ENCODE measurements at regions not wholly inside any gene's neighbourhood (a gene's known extent, or its start where the extent isn't known, plus 50 kb on each side); places are given as distances from the start of the nearest gene placed in this dataset.

DNA sequence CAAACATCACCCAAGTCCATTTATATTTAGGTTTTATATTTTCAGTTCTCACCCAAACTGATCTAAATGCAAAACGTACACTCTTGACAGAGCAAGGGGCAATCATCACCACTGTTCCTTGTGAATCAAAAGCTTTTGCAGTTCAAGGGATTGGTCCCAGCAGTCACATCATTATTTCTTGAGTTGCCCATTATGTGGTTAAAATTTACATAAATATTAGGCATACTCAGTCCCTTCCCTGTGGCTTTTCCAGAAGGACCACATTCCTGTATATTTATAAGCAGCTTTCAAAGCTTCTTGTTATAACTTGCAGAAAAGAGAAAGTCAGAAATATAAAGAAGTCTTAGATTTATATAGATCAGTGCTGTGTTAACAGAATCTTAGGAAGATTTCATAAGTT, 224.4 kb downstream of the CLCN4 start:
- TF ChIP-seq EP300 (IDR thresholded peaks at IDR 0.05) = no peak
- TF ChIP-seq, protein P1, sequence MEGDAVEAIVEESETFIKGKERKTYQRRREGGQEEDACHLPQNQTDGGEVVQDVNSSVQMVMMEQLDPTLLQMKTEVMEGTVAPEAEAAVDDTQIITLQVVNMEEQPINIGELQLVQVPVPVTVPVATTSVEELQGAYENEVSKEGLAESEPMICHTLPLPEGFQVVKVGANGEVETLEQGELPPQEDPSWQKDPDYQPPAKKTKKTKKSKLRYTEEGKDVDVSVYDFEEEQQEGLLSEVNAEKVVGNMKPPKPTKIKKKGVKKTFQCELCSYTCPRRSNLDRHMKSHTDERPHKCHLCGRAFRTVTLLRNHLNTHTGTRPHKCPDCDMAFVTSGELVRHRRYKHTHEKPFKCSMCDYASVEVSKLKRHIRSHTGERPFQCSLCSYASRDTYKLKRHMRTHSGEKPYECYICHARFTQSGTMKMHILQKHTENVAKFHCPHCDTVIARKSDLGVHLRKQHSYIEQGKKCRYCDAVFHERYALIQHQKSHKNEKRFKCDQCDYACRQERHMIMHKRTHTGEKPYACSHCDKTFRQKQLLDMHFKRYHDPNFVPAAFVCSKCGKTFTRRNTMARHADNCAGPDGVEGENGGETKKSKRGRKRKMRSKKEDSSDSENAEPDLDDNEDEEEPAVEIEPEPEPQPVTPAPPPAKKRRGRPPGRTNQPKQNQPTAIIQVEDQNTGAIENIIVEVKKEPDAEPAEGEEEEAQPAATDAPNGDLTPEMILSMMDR (IDR thresholded peaks at IDR 0.05) = no peak
- TF ChIP-seq POLR2A (IDR thresholded peaks at IDR 0.05) = no peak
- no peak for TF ChIP-seq POLR2AphosphoS5 (IDR thresholded peaks at IDR 0.05)

DNA sequence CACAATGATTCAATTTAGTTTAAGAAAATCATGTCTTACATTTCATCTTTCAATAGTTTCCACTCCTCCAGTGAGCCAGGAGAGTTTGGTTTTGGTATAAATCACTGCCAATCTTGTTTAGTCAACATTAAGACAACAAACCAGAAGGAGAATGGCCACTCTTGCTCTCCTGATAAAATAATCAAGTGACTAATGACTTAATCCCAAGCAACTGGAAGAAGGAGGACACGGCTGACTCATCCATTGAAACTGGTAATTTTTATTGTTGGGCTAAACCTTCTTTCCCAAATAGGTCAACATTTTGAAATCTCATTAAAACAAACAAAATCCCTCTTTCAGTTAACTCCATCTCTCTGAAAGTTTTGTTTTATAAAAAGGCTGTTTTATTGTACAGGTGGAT, 230.2 kb downstream of the CLCN4 start:
- TF ChIP-seq, protein P1 (IDR thresholded peaks at IDR 0.05) = no peak
- no peak for TF ChIP-seq EP300 (IDR thresholded peaks at IDR 0.05)
- TF ChIP-seq POLR2A (IDR thresholded peaks at IDR 0.05) = no peak
- no peak for TF ChIP-seq POLR2AphosphoS5 (IDR thresholded peaks at IDR 0.05)
- Histone ChIP-seq H3K36me3 (no peaks in the 10 kb centered on the region), H3K27ac (no peak overlapping the region), H3K4me3 (no peak overlapping the region), H3K4me1 (no peaks in the 10 kb centered on the region), H3K9me3 (no peaks in the 10 kb centered on the region), H3K27me3 (no peaks in the 10 kb centered on the region)
- 0 to 62% (median 27%) methylated on average over 1 of the region's 1 CpG for WGBS, 5 donors
- intact Hi-C loops (cut with DNase I; ENCODE audit: low total_unique reads) = no loop called here
- DNase-seq = no peak

More for the DNA sequence above, 224.4 kb downstream of the CLCN4 start:
- Histone ChIP-seq H3K9me3 (peaks cover 0 to 18% (median 8%) of the 10 kb centered on the region in 4 donors), H3K27ac (no peak overlapping the region), H3K4me1 (no peaks in the 10 kb centered on the region), H3K36me3 (no peaks in the 10 kb centered on the region), H3K27me3 (no peaks in the 10 kb centered on the region), H3K4me3 (no peak overlapping the region)
- 48 to 77% (median 73%) methylated on average over 1 of the region's 1 CpG for WGBS, 5 donors
- no peak for DNase-seq
- intact Hi-C loops (cut with DNase I; ENCODE audit: low total_unique reads) = no loop called here

DNA sequence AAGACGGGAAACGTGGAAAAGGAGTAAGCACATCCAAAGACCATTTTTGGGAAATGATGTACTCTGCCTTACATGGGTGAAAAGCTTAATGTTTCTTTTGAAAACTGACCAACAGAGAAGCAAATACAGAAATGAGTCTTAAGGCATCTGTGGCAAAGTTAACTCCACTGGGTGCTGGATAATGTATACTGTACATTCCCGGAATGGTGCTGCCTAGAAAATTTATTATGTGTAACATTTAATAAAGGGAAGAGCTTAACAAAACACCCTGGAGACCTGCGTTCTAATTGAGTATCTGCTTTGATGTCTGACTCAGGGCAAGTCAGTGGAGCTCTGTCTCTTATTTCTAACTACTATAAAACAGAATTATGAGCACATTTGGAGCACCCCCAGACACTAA, 230.2 kb downstream of the MID1 start:
- no peaks in the 10 kb centered on the region for H3K9me3 ChIP-seq
- intact Hi-C loops (cut with DNase I; ENCODE audit: low total_unique reads) = no loop called here
- no peak overlapping the region for H3K27ac ChIP-seq
- H3K27me3 ChIP-seq = no peaks in the 10 kb centered on the region
- WGBS, 5 donors = 56 to 67% (median 63%) methylated on average over 4 of the region's 4 CpGs
- no peak overlapping the region for H3K4me3 ChIP-seq
- no peaks in the 10 kb centered on the region for H3K4me1 ChIP-seq
- DNase-seq = no peak
- no peaks in the 10 kb centered on the region for H3K36me3 ChIP-seq
- TF ChIP-seq POLR2A (IDR thresholded peaks at IDR 0.05) = no peak
- TF ChIP-seq EP300 (IDR thresholded peaks at IDR 0.05) = no peak
- TF ChIP-seq, protein P1 (IDR thresholded peaks at IDR 0.05) = no peak
- TF ChIP-seq POLR2AphosphoS5 (IDR thresholded peaks at IDR 0.05) = no peak

DNA sequence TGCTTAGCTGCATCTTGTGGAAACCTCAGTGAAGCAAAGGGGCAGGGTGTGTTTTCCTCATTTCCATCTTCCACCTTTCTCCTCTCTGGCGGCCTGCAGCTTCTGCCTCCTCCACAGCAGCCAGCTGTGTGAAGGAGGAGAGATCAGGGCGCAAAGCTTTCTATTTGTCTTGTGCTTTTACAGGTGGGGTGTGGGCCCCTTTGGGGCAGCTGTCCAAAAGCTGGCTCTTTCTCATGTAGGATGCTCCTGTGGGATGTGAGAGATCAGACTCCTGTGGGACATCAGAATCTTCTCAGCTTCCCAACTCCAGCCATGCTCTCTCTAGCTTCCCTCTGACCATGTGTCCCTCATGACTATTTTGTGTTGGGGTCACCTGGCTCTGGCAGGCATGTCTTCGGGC, 227.1 kb downstream of the MID1 start:
- TF ChIP-seq, protein P1 (IDR thresholded peaks at IDR 0.05) = no peak
- TF ChIP-seq EP300 (IDR thresholded peaks at IDR 0.05) = no peak
- TF ChIP-seq POLR2AphosphoS5 (IDR thresholded peaks at IDR 0.05) = no peak
- TF ChIP-seq POLR2A (IDR thresholded peaks at IDR 0.05) = no peak
- Histone ChIP-seq H3K36me3 (no peaks in the 10 kb centered on the region), H3K9me3 (no peaks in the 10 kb centered on the region), H3K27ac (no peak overlapping the region), H3K4me3 (no peak overlapping the region), H3K27me3 (no peaks in the 10 kb centered on the region), H3K4me1 (no peaks in the 10 kb centered on the region)
- 71 to 100% (median 83%) methylated on average over 2 to 3 of the region's 3 CpGs for WGBS, 5 donors
- intact Hi-C loops (cut with DNase I; ENCODE audit: low total_unique reads) = no loop called here
- DNase-seq = no peak
